ENCODE measurements at regions not wholly inside any gene's neighbourhood (a gene's known extent, or its start where the extent isn't known, plus 50 kb on each side); places are given as distances from the start of the nearest gene placed in this dataset.

GRCh38 chr18:37902344-37902743, 336.7 kb upstream of the CELF4 start:
- H3K9me2 ChIP-seq (replicated peaks; ENCODE audit: low read length), result no peaks in the 10 kb centered on the region
- no peak overlapping the region for H3K4me3 ChIP-seq (ENCODE audit: low read length)
- no peak overlapping the region for H3K4me2 ChIP-seq (ENCODE audit: low read length)
- ATAC-seq, result no peak
- H3K36me3 ChIP-seq (ENCODE audit: low read depth, low read length), result no peaks in the 10 kb centered on the region
- POLR2A ChIA-PET (ENCODE audit: unreplicated experiment), result no interaction called here
- H3K4me1 ChIP-seq (ENCODE audit: insufficient read depth, low read length), result no peaks in the 10 kb centered on the region
- no TSS peak for BruUV-seq (replicated peaks)
- H4K20me1 ChIP-seq (ENCODE audit: low read length), result no peaks in the 10 kb centered on the region
- H3K27me3 ChIP-seq (ENCODE audit: low read length), result no peaks in the 10 kb centered on the region
- intact Hi-C loops (cut with micrococcal nuclease), result no loop called here
- H3K79me2 ChIP-seq (ENCODE audit: low read length), result no peaks in the 10 kb centered on the region
- no peak for DNase-seq
- no peaks in the 10 kb centered on the region for H3K9me3 ChIP-seq (ENCODE audit: low read length)
- CTCF ChIA-PET, result no interaction called here
- no peak overlapping the region for H3K27ac ChIP-seq (ENCODE audit: low read length)
- no peaks in the 10 kb centered on the region for H3F3A ChIP-seq (ENCODE audit: low read length, unreplicated experiment)
- H3K9ac ChIP-seq (ENCODE audit: low read length), result no peak overlapping the region
- TF ChIP-seq EZH2phosphoT487 (IDR thresholded peaks at IDR 0.05; ENCODE audit: borderline replicate concordance, low read length) (no peak), CTCF (conservative IDR thresholded peaks at IDR 0.05; ENCODE audit: low read depth, low read length) (no peak), EZH2 (IDR thresholded peaks at IDR 0.05; ENCODE audit: low read length, unreplicated experiment) (no peak)
- no peak overlapping the region for H2AFZ ChIP-seq (ENCODE audit: low read length)

GRCh38 chr18:37900326-37900725, 334.7 kb upstream of the CELF4 start:
- H3K36me3 ChIP-seq (ENCODE audit: low read depth, low read length), result no peaks in the 10 kb centered on the region
- intact Hi-C loops (cut with micrococcal nuclease), result no loop called here
- H3K27ac ChIP-seq (ENCODE audit: low read length), result no peak overlapping the region
- H3K9me2 ChIP-seq (replicated peaks; ENCODE audit: low read length), result no peaks in the 10 kb centered on the region
- H3F3A ChIP-seq (ENCODE audit: low read length, unreplicated experiment), result no peaks in the 10 kb centered on the region
- H3K4me2 ChIP-seq (ENCODE audit: low read length), result no peak overlapping the region
- H2AFZ ChIP-seq (ENCODE audit: low read length), result no peak overlapping the region
- no peaks in the 10 kb centered on the region for H3K79me2 ChIP-seq (ENCODE audit: low read length)
- DNase-seq (no peak), ATAC-seq (no peak)
- H3K4me1 ChIP-seq (ENCODE audit: insufficient read depth, low read length), result no peaks in the 10 kb centered on the region
- no peaks in the 10 kb centered on the region for H3K9me3 ChIP-seq (ENCODE audit: low read length)
- BruUV-seq (replicated peaks), result no TSS peak
- no peaks in the 10 kb centered on the region for H3K27me3 ChIP-seq (ENCODE audit: low read length)
- H4K20me1 ChIP-seq (ENCODE audit: low read length), result no peaks in the 10 kb centered on the region
- POLR2A ChIA-PET (ENCODE audit: unreplicated experiment), result no interaction called here
- no peak overlapping the region for H3K4me3 ChIP-seq (ENCODE audit: low read length)
- no peak overlapping the region for H3K9ac ChIP-seq (ENCODE audit: low read length)
- CTCF ChIA-PET, result no interaction called here
- no peak for TF ChIP-seq CTCF (conservative IDR thresholded peaks at IDR 0.05; ENCODE audit: low read depth, low read length)
- TF ChIP-seq EZH2 (IDR thresholded peaks at IDR 0.05; ENCODE audit: low read length, unreplicated experiment), result no peak
- no peak for TF ChIP-seq EZH2phosphoT487 (IDR thresholded peaks at IDR 0.05; ENCODE audit: borderline replicate concordance, low read length)

- Histone ChIP-seq H3K27me3 (ENCODE audit: low read length) (no peaks in the 10 kb centered on the region), H3K4me3 (ENCODE audit: low read length) (no peak overlapping the region), H4K20me1 (ENCODE audit: low read length) (no peaks in the 10 kb centered on the region), H3K36me3 (ENCODE audit: low read depth, low read length) (no peaks in the 10 kb centered on the region), H3K9me3 (ENCODE audit: low read length) (no peaks in the 10 kb centered on the region), H3K27ac (ENCODE audit: low read length) (no peak overlapping the region), H3K4me2 (ENCODE audit: low read length) (no peak overlapping the region), H3K9me2 (replicated peaks; ENCODE audit: low read length) (no peaks in the 10 kb centered on the region), H3K79me2 (ENCODE audit: low read length) (no peaks in the 10 kb centered on the region), H3F3A (ENCODE audit: low read length, unreplicated experiment) (no peaks in the 10 kb centered on the region), H3K9ac (ENCODE audit: low read length) (no peak overlapping the region), H2AFZ (ENCODE audit: low read length) (no peak overlapping the region), H3K4me1 (ENCODE audit: insufficient read depth, low read length) (no peaks in the 10 kb centered on the region)
- intact Hi-C loops (cut with micrococcal nuclease), result no loop called here
- no peak for DNase-seq
- ATAC-seq, result no peak
- ChIA-PET POLR2A (ENCODE audit: unreplicated experiment) (no interaction called here), CTCF (no interaction called here)
- BruUV-seq (replicated peaks), result no TSS peak
- TF ChIP-seq EZH2 (IDR thresholded peaks at IDR 0.05; ENCODE audit: low read length, unreplicated experiment), result no peak
- TF ChIP-seq EZH2phosphoT487 (IDR thresholded peaks at IDR 0.05; ENCODE audit: borderline replicate concordance, low read length), result no peak
- TF ChIP-seq CTCF (conservative IDR thresholded peaks at IDR 0.05; ENCODE audit: low read depth, low read length), result no peak
These were observed 324.4 kb upstream of the CELF4 start for GRCh38 chr18:37889963-37890362.
